ENCODE measurements at regions not wholly inside any gene's neighbourhood (a gene's known extent, or its start where the extent isn't known, plus 50 kb on each side); places are given as distances from the start of the nearest gene placed in this dataset.

- ChIA-PET RAD21 (ENCODE audit: unreplicated experiment) (no interaction called here), SMC1A (ENCODE audit: uncharacterized antibody, unreplicated experiment) (interaction anchor here (1.6 to 14.1 kb wide), 2 partner anchors 8 to 467 kb away, joined by 4 to 119 read pairs; no protein-coding TSS in a partner anchor), CTCF (interaction anchor here (0.6 to 11.5 kb wide), 6 partner anchors 6 to 667 kb away, joined by 3 to 119 read pairs (median 4); no protein-coding TSS in a partner anchor), POLR2A (no interaction called here)
- no peak overlapping the region for H3K27ac ChIP-seq (ENCODE audit: control insufficient read depth, insufficient read depth)
- no TSS peak for BruUV-seq (replicated peaks)
- 23% methylated on average over 6 of the region's 6 CpGs for WGBS (ENCODE audit: insufficient coverage, insufficient replicate concordance, low lambda C conversion rate, missing lambda C conversion rate)
- no peak overlapping the region for H3K4me2 ChIP-seq (ENCODE audit: control insufficient read depth, insufficient read depth)
- no peaks in the 10 kb centered on the region; a peak in 2 of 4 replicates for H3K27me3 ChIP-seq (replicated peaks in 1 of 2; ENCODE audit: control insufficient read depth in 2 of 2, insufficient read depth in 2 of 2, low read length in 1 of 2)
- in situ Hi-C loops (cut with MboI) (loop anchor here (5.0 kb wide), 1 partner anchor 137 kb away; no protein-coding TSS in a partner anchor), intact Hi-C loops (cut with micrococcal nuclease; ENCODE audit: unreplicated experiment) (no loop called here)
- no peak for FAIRE-seq
- no peaks in the 10 kb centered on the region for H3K4me1 ChIP-seq (ENCODE audit: control insufficient read depth, insufficient read depth, low read length)
- no peaks in the 10 kb centered on the region for H3K79me2 ChIP-seq (ENCODE audit: control insufficient read depth, insufficient read depth, low read length)
- no peak for DNase-seq (ENCODE audit: low read depth, low spot score)
- no peak overlapping the region for H3K9ac ChIP-seq (ENCODE audit: control insufficient read depth, insufficient read depth, low read length)
- H2AFZ ChIP-seq (ENCODE audit: control insufficient read depth, low read depth, low read length), result no peak overlapping the region
- no peak overlapping the region for H3K4me3 ChIP-seq
- no peak for ATAC-seq
- no peaks in the 10 kb centered on the region for H3K36me3 ChIP-seq (ENCODE audit: control insufficient read depth in 2 of 2, insufficient read depth in 2 of 2, low read length in 1 of 2)
- H4K20me1 ChIP-seq (ENCODE audit: control insufficient read depth, insufficient read depth), result no peaks in the 10 kb centered on the region
- TF ChIP-seq KDM1A (IDR thresholded peaks at IDR 0.05; ENCODE audit: borderline replicate concordance) (no peak), SMAD1 (IDR thresholded peaks at IDR 0.05; ENCODE audit: low read depth, partially characterized antibody) (no peak), ASH2L (IDR thresholded peaks at IDR 0.05; ENCODE audit: borderline replicate concordance, low read depth) (no peak), GABPA (IDR thresholded peaks at IDR 0.05; ENCODE audit: low read depth) (no peak), E4F1 (IDR thresholded peaks at IDR 0.05; ENCODE audit: borderline replicate concordance, partially characterized antibody) (no peak), NRF1 (conservative IDR thresholded peaks at IDR 0.05; ENCODE audit: low read depth, low read length) (no peak), CHD1 (IDR thresholded peaks at IDR 0.05; ENCODE audit: low read depth, low read length) (no peak), CBX5 (IDR thresholded peaks at IDR 0.05; ENCODE audit: low read depth) (no peak), SUZ12 (IDR thresholded peaks at IDR 0.05; ENCODE audit: unreplicated experiment) (no peak), ZNF24 (IDR thresholded peaks at IDR 0.05) (no peak), TARDBP (IDR thresholded peaks at IDR 0.05; ENCODE audit: borderline replicate concordance) (no peak)
- TF ChIP-seq, protein P1, sequence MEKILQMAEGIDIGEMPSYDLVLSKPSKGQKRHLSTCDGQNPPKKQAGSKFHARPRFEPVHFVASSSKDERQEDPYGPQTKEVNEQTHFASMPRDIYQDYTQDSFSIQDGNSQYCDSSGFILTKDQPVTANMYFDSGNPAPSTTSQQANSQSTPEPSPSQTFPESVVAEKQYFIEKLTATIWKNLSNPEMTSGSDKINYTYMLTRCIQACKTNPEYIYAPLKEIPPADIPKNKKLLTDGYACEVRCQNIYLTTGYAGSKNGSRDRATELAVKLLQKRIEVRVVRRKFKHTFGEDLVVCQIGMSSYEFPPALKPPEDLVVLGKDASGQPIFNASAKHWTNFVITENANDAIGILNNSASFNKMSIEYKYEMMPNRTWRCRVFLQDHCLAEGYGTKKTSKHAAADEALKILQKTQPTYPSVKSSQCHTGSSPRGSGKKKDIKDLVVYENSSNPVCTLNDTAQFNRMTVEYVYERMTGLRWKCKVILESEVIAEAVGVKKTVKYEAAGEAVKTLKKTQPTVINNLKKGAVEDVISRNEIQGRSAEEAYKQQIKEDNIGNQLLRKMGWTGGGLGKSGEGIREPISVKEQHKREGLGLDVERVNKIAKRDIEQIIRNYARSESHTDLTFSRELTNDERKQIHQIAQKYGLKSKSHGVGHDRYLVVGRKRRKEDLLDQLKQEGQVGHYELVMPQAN (conservative IDR thresholded peaks at IDR 0.05), result no peak
- H3K9me3 ChIP-seq (replicated peaks; ENCODE audit: control insufficient read depth, insufficient read depth, low read length), result no peaks in the 10 kb centered on the region
Observed at GRCh38 chr11:128164080-128164741, 423.1 kb downstream of the ETS1 start.

All from GM12878 (cell line).